H1 (cell line): ENCODE measurements at regions not wholly inside any gene's neighbourhood (a gene's known extent, or its start where the extent isn't known, plus 50 kb on each side); places are given as distances from the start of the nearest gene placed in this dataset.

Experiments
- CBX8 ChIP-seq: fragments of 300-800, 300-1000 bp; sonication (generic); IDR thresholded peaks from 2 replicates; pipeline ENCODE4 v1.7.1; 2016; ENCODE audit warnings: low read depth, low read length, borderline replicate concordance
- CEBPB ChIP-seq: IDR thresholded peaks from 2 replicates; pipeline ENCODE4 v1.6.1; 2012; ENCODE audit warnings: low read depth, low read length
- EZH2 ChIP-seq: fragments of 200-600 bp; sonication (generic); IDR thresholded peaks from 2 replicates; pipeline ENCODE4 v1.7.1; 2012; ENCODE audit warnings: low read depth, mild to moderate bottlenecking, moderate library complexity, low read length, inconsistent platforms; ENCODE audit not compliant: severe bottlenecking
- JUN ChIP-seq: IDR thresholded peaks from 2 replicates; pipeline ENCODE4 v1.6.1; 2011; ENCODE audit warnings: low read depth, mild to moderate bottlenecking, improper control_type of control experiment, low read length
- NANOG ChIP-seq: IDR thresholded peaks from 2 replicates; pipeline ENCODE4 v1.6.1; 2011; ENCODE audit warnings: low read length, low read depth, mild to moderate bottlenecking, inconsistent platforms; ENCODE audit not compliant: insufficient read depth, poor library complexity, severe bottlenecking
- POLR2A ChIP-seq, 2 experiments: IDR thresholded peaks; 1 replicate in 1 of 2; 2 replicates in 1 of 2; pipeline ENCODE4 v1.6.1; 2011; ENCODE audit warnings: low read depth in 2 of 2, low read length in 2 of 2, mild to moderate bottlenecking in 2 of 2; ENCODE audit errors: control extremely low read depth in 1 of 2
- SP2 ChIP-seq: IDR thresholded peaks from 2 replicates; pipeline ENCODE4 v1.6.1; 2012; ENCODE audit warnings: mild to moderate bottlenecking, low read length, inconsistent platforms
- TCF12 ChIP-seq: IDR thresholded peaks from 2 replicates; pipeline ENCODE4 v1.6.1; 2011; ENCODE audit warnings: low read depth, mild to moderate bottlenecking, low read length
- TEAD4 ChIP-seq: IDR thresholded peaks from 2 replicates; pipeline ENCODE4 v1.6.1; 2012; ENCODE audit warnings: low read depth, low read length, inconsistent platforms, mixed read lengths
- TF ChIP-seq, protein P1 (sequence below), 3 experiments: IDR thresholded peaks; 1 replicate in 2 of 3; 2 replicates in 1 of 3; pipeline versions ENCODE4 v1.5.1 to v1.6.1; 2011; ENCODE audit warnings: low read length in 3 of 3, mild to moderate bottlenecking in 3 of 3, inconsistent platforms in 2 of 3, low read depth in 1 of 3, moderate library complexity in 1 of 3; ENCODE audit not compliant: insufficient read depth in 1 of 3; ENCODE audit errors: control extremely low read depth in 1 of 3
- TF ChIP-seq, protein P2 (sequence below): IDR thresholded peaks from 2 replicates; pipeline ENCODE4 v1.6.1; 2011; ENCODE audit warnings: low read depth, mild to moderate bottlenecking, low read length; ENCODE audit not compliant: insufficient read depth
- TF ChIP-seq, protein P3 (sequence below): IDR thresholded peaks from 2 replicates; pipeline ENCODE4 v1.6.1; 2012; ENCODE audit warnings: low read length, inconsistent platforms

DNA sequence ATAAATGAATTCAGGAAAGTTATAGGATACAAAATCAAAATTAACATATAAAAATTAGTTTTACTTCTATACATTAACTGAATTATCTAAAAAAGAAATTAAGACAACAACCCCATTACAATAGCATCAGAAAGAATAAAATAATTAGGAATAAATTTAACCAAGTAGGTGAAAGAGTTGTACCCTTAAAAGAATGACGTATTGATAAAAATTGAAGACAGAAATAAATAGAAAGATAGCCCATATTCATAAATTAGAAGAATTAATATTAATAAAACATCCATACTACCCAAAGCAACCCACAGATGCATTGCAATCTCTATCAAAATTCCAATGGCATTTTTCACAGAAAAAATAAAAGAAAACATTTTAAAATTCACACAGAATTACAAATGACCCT lies 242.8 kb downstream of the MMUT start:
- TF ChIP-seq POLR2A (IDR thresholded peaks at IDR 0.05; ENCODE audit: control extremely low read depth in 1 of 2, low read depth in 2 of 2, low read length in 2 of 2) (no peak), NANOG (no peak), CEBPB (no peak), CBX8 (no peak), TEAD4 (no peak), TCF12 (no peak), EZH2 (no peak), SP2 (no peak), JUN (no peak)
- TF ChIP-seq, protein P1, sequence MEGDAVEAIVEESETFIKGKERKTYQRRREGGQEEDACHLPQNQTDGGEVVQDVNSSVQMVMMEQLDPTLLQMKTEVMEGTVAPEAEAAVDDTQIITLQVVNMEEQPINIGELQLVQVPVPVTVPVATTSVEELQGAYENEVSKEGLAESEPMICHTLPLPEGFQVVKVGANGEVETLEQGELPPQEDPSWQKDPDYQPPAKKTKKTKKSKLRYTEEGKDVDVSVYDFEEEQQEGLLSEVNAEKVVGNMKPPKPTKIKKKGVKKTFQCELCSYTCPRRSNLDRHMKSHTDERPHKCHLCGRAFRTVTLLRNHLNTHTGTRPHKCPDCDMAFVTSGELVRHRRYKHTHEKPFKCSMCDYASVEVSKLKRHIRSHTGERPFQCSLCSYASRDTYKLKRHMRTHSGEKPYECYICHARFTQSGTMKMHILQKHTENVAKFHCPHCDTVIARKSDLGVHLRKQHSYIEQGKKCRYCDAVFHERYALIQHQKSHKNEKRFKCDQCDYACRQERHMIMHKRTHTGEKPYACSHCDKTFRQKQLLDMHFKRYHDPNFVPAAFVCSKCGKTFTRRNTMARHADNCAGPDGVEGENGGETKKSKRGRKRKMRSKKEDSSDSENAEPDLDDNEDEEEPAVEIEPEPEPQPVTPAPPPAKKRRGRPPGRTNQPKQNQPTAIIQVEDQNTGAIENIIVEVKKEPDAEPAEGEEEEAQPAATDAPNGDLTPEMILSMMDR (IDR thresholded peaks at IDR 0.05; ENCODE audit: control extremely low read depth in 1 of 3, insufficient read depth in 1 of 3, low read depth in 1 of 3, low read length in 3 of 3) = no peak
- TF ChIP-seq, protein P2, sequence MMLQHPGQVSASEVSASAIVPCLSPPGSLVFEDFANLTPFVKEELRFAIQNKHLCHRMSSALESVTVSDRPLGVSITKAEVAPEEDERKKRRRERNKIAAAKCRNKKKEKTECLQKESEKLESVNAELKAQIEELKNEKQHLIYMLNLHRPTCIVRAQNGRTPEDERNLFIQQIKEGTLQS = no peak
- TF ChIP-seq, protein P3, sequence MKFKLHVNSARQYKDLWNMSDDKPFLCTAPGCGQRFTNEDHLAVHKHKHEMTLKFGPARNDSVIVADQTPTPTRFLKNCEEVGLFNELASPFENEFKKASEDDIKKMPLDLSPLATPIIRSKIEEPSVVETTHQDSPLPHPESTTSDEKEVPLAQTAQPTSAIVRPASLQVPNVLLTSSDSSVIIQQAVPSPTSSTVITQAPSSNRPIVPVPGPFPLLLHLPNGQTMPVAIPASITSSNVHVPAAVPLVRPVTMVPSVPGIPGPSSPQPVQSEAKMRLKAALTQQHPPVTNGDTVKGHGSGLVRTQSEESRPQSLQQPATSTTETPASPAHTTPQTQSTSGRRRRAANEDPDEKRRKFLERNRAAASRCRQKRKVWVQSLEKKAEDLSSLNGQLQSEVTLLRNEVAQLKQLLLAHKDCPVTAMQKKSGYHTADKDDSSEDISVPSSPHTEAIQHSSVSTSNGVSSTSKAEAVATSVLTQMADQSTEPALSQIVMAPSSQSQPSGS = no peak
